Heart right ventricle (tissue), 16 donors: ENCODE measurements at regions not wholly inside any gene's neighbourhood (a gene's known extent, or its start where the extent isn't known, plus 50 kb on each side); places are given as distances from the start of the nearest gene placed in this dataset.
A peak's percentile ranks its signal among the peaks of the same experiment; 100 is the strongest.

Source experiments
- ATAC-seq, 8 donors: fragments of 200-7000 bp; cut with Tn5 transposase; one replicate each; pipeline ENCODE4 v1.9.1; 2020; ENCODE audit warnings: mild to moderate bottlenecking in 8 of 8, moderate library complexity in 8 of 8, moderate number of reproducible peaks in 1 of 8
- DNase-seq, 2 donors: peaks; one replicate each; pipeline ENCODE4 v3.0.0-alpha.2; 2020
- H3K27ac ChIP-seq, 10 donors: fragments of 200-600 bp; sonication (generic) in 2 of 10; one replicate each; pipeline versions ENCODE4 v1.5.0 to v1.8.0; 2020 to 2022; ENCODE audit warnings: mild to moderate bottlenecking in 3 of 10
- H3K27me3 ChIP-seq, 7 donors: fragments of 200-600 bp; one replicate each; pipeline ENCODE4 v1.8.0; 2021 to 2022; ENCODE audit warnings: mild to moderate bottlenecking in 2 of 7
- H3K36me3 ChIP-seq, 9 donors: fragments of 200-600 bp; sonication (generic) in 1 of 9; one replicate each; pipeline versions ENCODE4 v1.5.0 to v1.8.0; 2020 to 2022; ENCODE audit warnings: mild to moderate bottlenecking in 2 of 9
- H3K4me1 ChIP-seq, 9 donors: fragments of 200-600 bp; sonication (generic) in 1 of 9; one replicate each; pipeline versions ENCODE4 v1.5.0 to v1.8.0; 2020 to 2022; ENCODE audit warnings: mild to moderate bottlenecking in 4 of 9
- H3K4me3 ChIP-seq, 10 donors: fragments of 200-600 bp; sonication (generic) in 2 of 10; one replicate each; pipeline versions ENCODE4 v1.5.0 to v1.8.0; 2020 to 2022; ENCODE audit warnings: mild to moderate bottlenecking in 7 of 10, moderate library complexity in 2 of 10
- H3K9me3 ChIP-seq, 11 donors: fragments of 200-600 bp in 10 of 11; sonication (generic) in 2 of 11; one replicate each; pipeline versions ENCODE4 v1.5.0 to v1.8.0; 2013 to 2022; ENCODE audit warnings: mild to moderate bottlenecking in 2 of 11, control low read depth in 1 of 11, moderate library complexity in 1 of 11
- WGBS, 2 donors: extraction: QIAGEN DNeasy Blood & Tissue Kit; methylation state at CpG; one replicate each; pipeline ENCODE4 v1.1.7; 2013; ENCODE audit warnings: inconsistent platforms in 1 of 2; 5-methylcytosine and 5-hydroxymethylcytosine counted together
- intact Hi-C, 10 donors: fragments of 100-400 bp; cut with DNase I; formaldehyde crosslinking; loops; one replicate each; pipeline versions ENCODE4 v1.11.1 to v1.14.2; 2022
- TF ChIP-seq, protein P1 (sequence below), 9 donors: fragments of 200-600 bp; sonication (generic) in 2 of 9; IDR thresholded peaks; one replicate each; pipeline versions ENCODE4 v1.5.0 to v1.8.0; 2021 to 2022; ENCODE audit warnings: antibody characterized with exemption in 9 of 9, mild to moderate bottlenecking in 5 of 9, moderate library complexity in 1 of 9
- donor health status: Arrhythmogenic right ventricular cardiomyopathy.
- donor health status: ischemic (EF 13 %, LVEDD 7.1; RV severe dilation, severe dysfunction).
- donor health status: healthy with polysubstance abuse.
- donor health status: DM: no; HTN: yes; CAD: no.
- donor health status: DM: no; HTN: no; CAD: no.
- donor health status: ischemic (EF 25% LVEDD 6.9; RV normal size, moderate dysfunction).
- donor health status: ischemic (EF 25% LVEDD 5.7; RV mildly dilated, moderate dysfunction).
- donor health status: healthy.
- donor health status: DM: yes; HTN: yes; CAD: no.
- donor health status: Ischemic cardiomyopathy.
- donor health status: ischemic (EF 35%, LVEDD 5.7; RV mildly dilated, moderate dysfunction).
- donor health status: nonischemic (EF 11% LVEDD 7.7; RV severe dilation, severe dysfunction).
- donor health status: DM: yes; HTN: yes; CAD: no.
- donor health status: PGD.
- donor health status: ischemic (EF 29% LVEDD 5.4; RV normal size, mild dysfunction).
- donor health status: nonischemic (EF 23%, LVEDD 6.1; RV moderate dilation, normal function).

- H3K4me1 ChIP-seq: peaks cover 0 to 11% (median 0%) of the 10 kb centered on the region in 9 donors
- no peak overlapping the region for H3K4me3 ChIP-seq
- ATAC-seq (peak in 4 of 8 donors; percentile 4 to 49 (median 18)), DNase-seq (no peak)
- 64 to 65% methylated on average over 6 of the region's 6 CpGs for WGBS, 2 donors
- no peaks in the 10 kb centered on the region for H3K27me3 ChIP-seq
- no peaks in the 10 kb centered on the region for H3K36me3 ChIP-seq
- no peak overlapping the region for H3K27ac ChIP-seq
- intact Hi-C loops: no loop called here
- H3K9me3 ChIP-seq: no peaks in the 10 kb centered on the region
- TF ChIP-seq, protein P1, sequence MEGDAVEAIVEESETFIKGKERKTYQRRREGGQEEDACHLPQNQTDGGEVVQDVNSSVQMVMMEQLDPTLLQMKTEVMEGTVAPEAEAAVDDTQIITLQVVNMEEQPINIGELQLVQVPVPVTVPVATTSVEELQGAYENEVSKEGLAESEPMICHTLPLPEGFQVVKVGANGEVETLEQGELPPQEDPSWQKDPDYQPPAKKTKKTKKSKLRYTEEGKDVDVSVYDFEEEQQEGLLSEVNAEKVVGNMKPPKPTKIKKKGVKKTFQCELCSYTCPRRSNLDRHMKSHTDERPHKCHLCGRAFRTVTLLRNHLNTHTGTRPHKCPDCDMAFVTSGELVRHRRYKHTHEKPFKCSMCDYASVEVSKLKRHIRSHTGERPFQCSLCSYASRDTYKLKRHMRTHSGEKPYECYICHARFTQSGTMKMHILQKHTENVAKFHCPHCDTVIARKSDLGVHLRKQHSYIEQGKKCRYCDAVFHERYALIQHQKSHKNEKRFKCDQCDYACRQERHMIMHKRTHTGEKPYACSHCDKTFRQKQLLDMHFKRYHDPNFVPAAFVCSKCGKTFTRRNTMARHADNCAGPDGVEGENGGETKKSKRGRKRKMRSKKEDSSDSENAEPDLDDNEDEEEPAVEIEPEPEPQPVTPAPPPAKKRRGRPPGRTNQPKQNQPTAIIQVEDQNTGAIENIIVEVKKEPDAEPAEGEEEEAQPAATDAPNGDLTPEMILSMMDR (IDR thresholded peaks at IDR 0.05): no peak
Measured at GRCh38 chr1:216916890-216917438, 193.7 kb upstream of the ESRRG start.

DNA sequence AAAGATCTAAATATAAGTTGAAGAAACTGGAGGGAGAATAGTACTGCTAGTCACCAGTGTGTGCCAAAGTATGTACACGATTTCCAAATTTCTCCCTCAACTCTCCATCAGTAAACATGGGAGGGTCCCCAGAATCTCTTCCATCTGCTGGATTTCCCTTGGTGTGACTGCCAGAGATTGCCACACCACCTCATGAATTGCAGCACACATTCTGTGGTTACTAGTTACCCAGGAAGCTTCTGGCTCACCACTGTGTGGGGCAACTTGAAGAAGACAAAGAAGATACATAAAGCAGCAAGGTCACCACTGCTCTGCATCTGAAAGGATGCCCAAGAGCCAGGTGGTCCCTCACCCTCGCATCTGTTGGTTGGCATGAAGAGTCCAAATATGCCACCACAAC lies 191.7 kb upstream of the ESRRG start:
- Histone ChIP-seq H3K9me3 (no peaks in the 10 kb centered on the region), H3K27ac (no peak overlapping the region), H3K4me3 (no peak overlapping the region), H3K27me3 (no peaks in the 10 kb centered on the region), H3K36me3 (no peaks in the 10 kb centered on the region), H3K4me1 (peaks cover 0 to 11% (median 0%) of the 10 kb centered on the region in 9 donors)
- DNase-seq: no peak
- intact Hi-C loops: no loop called here
- ATAC-seq: peak in 1 of 8 donors; percentile 14
- TF ChIP-seq, protein P1 (IDR thresholded peaks at IDR 0.05): no peak
- WGBS, 2 donors: 77 to 83% methylated on average over 2 of the region's 2 CpGs

DNA sequence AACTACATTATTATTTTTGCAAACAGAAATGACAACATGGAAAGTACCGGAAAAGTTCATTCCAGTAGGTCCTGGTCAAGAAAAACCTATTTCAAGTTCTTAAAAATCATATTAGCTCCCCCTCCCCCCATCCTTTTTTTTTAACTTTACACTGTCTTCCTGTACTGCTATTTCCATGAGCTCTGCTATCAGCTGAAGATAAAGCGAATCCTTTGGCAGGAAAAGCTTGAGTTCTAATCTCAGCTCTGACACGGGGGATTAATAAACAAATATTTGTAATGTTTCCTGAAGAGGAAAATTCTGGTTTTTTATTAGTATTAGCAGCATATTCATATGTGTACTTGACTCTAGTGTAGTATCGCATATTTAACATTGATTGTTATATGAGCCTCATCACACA lies 190.7 kb upstream of the ESRRG start:
- intact Hi-C loops: no loop called here
- H3K36me3 ChIP-seq: no peaks in the 10 kb centered on the region
- WGBS, 2 donors: 30 to 31% methylated on average over 4 of the region's 4 CpGs

GRCh38 chr1:216910081-216910840 lies 187.0 kb upstream of the ESRRG start:
- Histone ChIP-seq H3K4me1 (peaks cover 0 to 11% (median 0%) of the 10 kb centered on the region in 9 donors), H3K27me3 (no peaks in the 10 kb centered on the region), H3K4me3 (no peak overlapping the region), H3K36me3 (no peaks in the 10 kb centered on the region), H3K9me3 (no peaks in the 10 kb centered on the region), H3K27ac (no peak overlapping the region)
- no peak for ATAC-seq
- DNase-seq: no peak
- 59 to 61% methylated on average over 5 of the region's 5 CpGs for WGBS, 2 donors
- intact Hi-C loops: no loop called here
- TF ChIP-seq, protein P1 (IDR thresholded peaks at IDR 0.05): no peak

More for the DNA sequence above, 190.7 kb upstream of the ESRRG start:
- TF ChIP-seq, protein P1 (IDR thresholded peaks at IDR 0.05): no peak
- Histone ChIP-seq H3K27ac (no peak overlapping the region), H3K9me3 (no peaks in the 10 kb centered on the region), H3K27me3 (no peaks in the 10 kb centered on the region), H3K4me3 (no peak overlapping the region), H3K4me1 (peaks cover 0 to 11% (median 0%) of the 10 kb centered on the region in 9 donors)
- DNase-seq (no peak), ATAC-seq (no peak)
